Smooth muscle cell (in vitro differentiated cells): ENCODE measurements at regions not wholly inside any gene's neighbourhood (a gene's known extent, or its start where the extent isn't known, plus 50 kb on each side); places are given as distances from the start of the nearest gene placed in this dataset.

ENCODE experiments used
- DNase-seq: peaks from one replicate; lab custom pipeline; 2025; ENCODE audit not compliant: unreplicated experiment; lab: John Stamatoyannopoulos, UW
- H2AFZ ChIP-seq: fragments of 200-600 bp; sonication (generic); 2 replicates; pipeline ENCODE4 v1.6.0; 2016; ENCODE audit warnings: antibody characterized with exemption, low read depth, mild to moderate bottlenecking
- H3F3A ChIP-seq: fragments of 200-600 bp; sonication (generic); 2 replicates; pipeline ENCODE4 v1.6.0; 2017; ENCODE audit warnings: antibody characterized with exemption, low read depth
- H3K27ac ChIP-seq: fragments of 200-600 bp; sonication (generic); 2 replicates; pipeline ENCODE4 v1.5.1; 2016; ENCODE audit warnings: low read depth, mild to moderate bottlenecking
- H3K27me3 ChIP-seq: fragments of 200-600 bp; sonication (generic); 2 replicates; pipeline ENCODE4 v1.6.1; 2016; ENCODE audit warnings: low read depth, mild to moderate bottlenecking
- H3K36me3 ChIP-seq: fragments of 200-600 bp; sonication (generic); 2 replicates; pipeline ENCODE4 v1.5.1; 2016; ENCODE audit warnings: low read depth
- H3K4me1 ChIP-seq: fragments of 200-600 bp; sonication (generic); 2 replicates; pipeline ENCODE4 v1.5.1; 2016; ENCODE audit warnings: low read depth
- H3K4me2 ChIP-seq: fragments of 200-600 bp; sonication (generic); 2 replicates; pipeline ENCODE4 v1.6.0; 2016; ENCODE audit warnings: mild to moderate bottlenecking
- H3K4me3 ChIP-seq: fragments of 200-600 bp; sonication (generic); 2 replicates; pipeline ENCODE4 v1.5.1; 2016; ENCODE audit warnings: mild to moderate bottlenecking
- H3K79me2 ChIP-seq: fragments of 200-600 bp; sonication (generic); 2 replicates; pipeline ENCODE4 v1.6.0; 2016; ENCODE audit warnings: low read depth, mild to moderate bottlenecking
- H3K9ac ChIP-seq: fragments of 200-600 bp; sonication (generic); 2 replicates; pipeline ENCODE4 v1.6.0; 2016; ENCODE audit warnings: low read depth
- H3K9me3 ChIP-seq: fragments of 200-600 bp; sonication (generic); replicated peaks from 2 replicates; pipeline ENCODE4 v1.5.1; 2016; ENCODE audit warnings: low read depth
- H4K20me1 ChIP-seq: fragments of 200-600 bp; sonication (generic); 2 replicates; pipeline ENCODE4 v1.6.0; 2016; ENCODE audit warnings: low read depth
- CTCF ChIP-seq: fragments of 200-600 bp; sonication (generic); IDR thresholded peaks from 2 replicates; pipeline ENCODE4 v1.5.1; 2017; ENCODE audit warnings: borderline replicate concordance, mild to moderate bottlenecking, antibody characterized with exemption; ENCODE audit not compliant: insufficient read depth, poor library complexity, severe bottlenecking
- WGBS: methylation state at CpG from one replicate; pipeline ENCODE4 v1.1.7; 2016; ENCODE audit warnings: low lambda C conversion rate; 5-methylcytosine and 5-hydroxymethylcytosine counted together

DNA sequence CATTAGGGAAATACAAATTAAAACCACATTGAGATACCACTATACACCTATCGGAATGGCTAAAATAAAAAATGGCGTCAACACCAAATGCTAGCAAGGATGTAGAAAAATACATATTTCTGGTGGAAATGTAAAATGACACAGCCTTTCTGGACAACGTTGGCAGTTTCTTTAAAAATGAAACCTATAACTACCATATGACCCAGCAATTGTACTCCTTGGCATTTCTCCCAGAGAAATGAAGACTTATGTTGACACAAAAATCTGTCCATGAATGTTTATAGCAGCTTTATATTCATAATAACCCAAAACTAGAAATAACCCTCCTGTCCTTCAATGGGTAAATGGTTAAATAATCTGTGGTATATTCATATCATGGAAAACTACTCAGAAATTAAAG is 188.7 kb upstream of the RAD23B start:
- Histone ChIP-seq H3K27ac (no peak overlapping the region), H2AFZ (no peak overlapping the region), H3K4me3 (no peak overlapping the region), H3K9me3 (no peaks in the 10 kb centered on the region), H3K27me3 (no peaks in the 10 kb centered on the region), H4K20me1 (no peaks in the 10 kb centered on the region), H3K4me2 (no peak overlapping the region), H3K79me2 (no peaks in the 10 kb centered on the region), H3K36me3 (no peaks in the 10 kb centered on the region), H3F3A (no peaks in the 10 kb centered on the region), H3K9ac (no peak overlapping the region), H3K4me1 (no peaks in the 10 kb centered on the region)
- 95% methylated on average over 3 of the region's 3 CpGs for WGBS
- no peak for TF ChIP-seq CTCF
- DNase-seq: no peak

DNA sequence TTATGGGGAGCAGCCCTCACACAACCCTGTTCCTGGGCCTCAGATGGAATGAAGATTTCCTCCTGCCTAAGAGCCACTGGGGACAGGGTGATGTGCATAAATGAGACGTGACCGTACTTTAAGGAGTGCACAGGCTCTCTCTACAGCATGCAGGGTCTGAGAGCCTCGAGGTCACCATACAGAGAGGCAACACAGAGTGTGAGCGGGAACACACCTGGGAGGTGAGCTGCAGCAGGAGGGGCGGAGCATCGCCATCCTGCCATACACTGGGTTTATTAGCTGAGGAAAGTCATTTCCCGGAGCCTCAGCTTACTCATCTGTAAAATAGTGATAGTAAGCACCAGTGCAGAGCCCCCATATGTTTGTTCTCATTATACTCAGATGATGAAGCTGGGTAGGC is 182.5 kb upstream of the RAD23B start:
- H3K79me2 ChIP-seq: no peaks in the 10 kb centered on the region
- H3K4me1 ChIP-seq: no peaks in the 10 kb centered on the region
- WGBS: 90% methylated on average over 7 of the region's 7 CpGs
- H3K4me3 ChIP-seq: no peak overlapping the region
- no peaks in the 10 kb centered on the region for H3F3A ChIP-seq
- no peaks in the 10 kb centered on the region for H3K27me3 ChIP-seq
- no peaks in the 10 kb centered on the region for H4K20me1 ChIP-seq
- no peaks in the 10 kb centered on the region for H3K9me3 ChIP-seq
- H3K27ac ChIP-seq: no peak overlapping the region
- H3K36me3 ChIP-seq: no peaks in the 10 kb centered on the region
- no peak overlapping the region for H3K4me2 ChIP-seq
- no peak overlapping the region for H2AFZ ChIP-seq
- no peak for TF ChIP-seq CTCF
- no peak overlapping the region for H3K9ac ChIP-seq
- DNase-seq: no peak

- Histone ChIP-seq H3K36me3 (no peaks in the 10 kb centered on the region), H3K9ac (no peak overlapping the region), H4K20me1 (no peaks in the 10 kb centered on the region), H3K4me1 (no peaks in the 10 kb centered on the region), H3K9me3 (no peaks in the 10 kb centered on the region), H3K27ac (no peak overlapping the region), H3K79me2 (no peaks in the 10 kb centered on the region), H2AFZ (no peak overlapping the region), H3F3A (no peaks in the 10 kb centered on the region), H3K4me2 (no peak overlapping the region), H3K4me3 (no peak overlapping the region), H3K27me3 (peaks cover 5% of the 10 kb centered on the region)
- no peak for DNase-seq
- WGBS: 88% methylated on average over 5 of the region's 5 CpGs
- no peak for TF ChIP-seq CTCF
These were observed 181.1 kb upstream of the RAD23B start for GRCh38 chr9:107102011-107102410.

GRCh38 chr9:107103621-107104020 is 179.5 kb upstream of the RAD23B start:
- H4K20me1 ChIP-seq: no peaks in the 10 kb centered on the region
- H3K4me1 ChIP-seq: no peaks in the 10 kb centered on the region
- H3K9me3 ChIP-seq: no peaks in the 10 kb centered on the region
- no peak for DNase-seq
- no peaks in the 10 kb centered on the region for H3K36me3 ChIP-seq
- TF ChIP-seq CTCF: no peak
- no peak overlapping the region for H3K27ac ChIP-seq
- no peak overlapping the region for H3K4me2 ChIP-seq
- H3K27me3 ChIP-seq: peaks cover 17% of the 10 kb centered on the region
- H3K4me3 ChIP-seq: no peak overlapping the region
- WGBS: 84% methylated on average over 2 of the region's 2 CpGs
- no peaks in the 10 kb centered on the region for H3K79me2 ChIP-seq
- no peak overlapping the region for H2AFZ ChIP-seq
- H3K9ac ChIP-seq: no peak overlapping the region
- no peaks in the 10 kb centered on the region for H3F3A ChIP-seq
